GM12891 (cell line): ENCODE measurements at regions not wholly inside any gene's neighbourhood (a gene's known extent, or its start where the extent isn't known, plus 50 kb on each side); places are given as distances from the start of the nearest gene placed in this dataset.

Experiments
- PAX5 ChIP-seq: IDR thresholded peaks from 2 replicates; pipeline ENCODE4 v1.6.1; 2011; ENCODE audit warnings: low read length, moderate library complexity, mild to moderate bottlenecking; ENCODE audit not compliant: insufficient read depth, severe bottlenecking
- POLR2A ChIP-seq: IDR thresholded peaks from 2 replicates; pipeline ENCODE4 v1.6.1; 2011; ENCODE audit warnings: low read depth, low read length, control low read depth
- POLR2AphosphoS5 ChIP-seq: IDR thresholded peaks from 2 replicates; pipeline ENCODE4 v1.6.1; 2011; ENCODE audit warnings: low read depth, low read length, control low read depth
- POU2F2 ChIP-seq: IDR thresholded peaks from 2 replicates; pipeline ENCODE4 v1.6.1; 2011; ENCODE audit warnings: low read depth, mild to moderate bottlenecking, control low read depth, low read length, moderate library complexity
- SPI1 ChIP-seq: IDR thresholded peaks from 2 replicates; pipeline ENCODE4 v1.6.1; 2011; ENCODE audit warnings: low read depth, low read length, control low read depth
- TAF1 ChIP-seq: IDR thresholded peaks from 2 replicates; pipeline ENCODE4 v1.6.1; 2011; ENCODE audit warnings: low read depth, low read length, control low read depth

DNA sequence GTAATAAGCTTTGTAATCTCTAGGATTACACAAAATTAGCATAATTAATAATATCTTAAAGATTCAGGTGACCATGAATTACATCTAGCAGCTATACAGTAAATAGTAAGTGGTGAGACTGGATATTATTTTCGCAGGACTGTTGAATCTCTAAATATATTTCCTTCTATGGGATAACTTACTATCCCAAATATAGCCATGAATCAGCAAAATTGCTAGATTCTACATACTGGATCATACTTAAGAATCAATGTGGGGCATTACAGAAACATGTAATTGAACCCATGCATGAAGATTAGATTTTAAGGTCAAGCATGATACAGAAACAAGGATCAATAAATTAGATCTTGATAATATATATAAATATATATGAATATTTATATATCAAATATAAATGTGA, 1203.4 kb downstream of the BRINP3 start:
- TF ChIP-seq TAF1 (no peak), POLR2A (no peak), POLR2AphosphoS5 (no peak), SPI1 (no peak), POU2F2 (no peak), PAX5 (no peak)
